HL-60 (cell line): ENCODE measurements at regions not wholly inside any gene's neighbourhood (a gene's known extent, or its start where the extent isn't known, plus 50 kb on each side); places are given as distances from the start of the nearest gene placed in this dataset.

ENCODE experiments used
- GABPA ChIP-seq: IDR thresholded peaks from 2 replicates; pipeline ENCODE4 v1.6.1; 2012; ENCODE audit warnings: low read depth
- POLR2AphosphoS5 ChIP-seq: IDR thresholded peaks from 2 replicates; pipeline ENCODE4 v1.6.1; 2012; ENCODE audit warnings: low read depth
- SPI1 ChIP-seq: IDR thresholded peaks from 2 replicates; pipeline ENCODE4 v1.6.1; 2012; ENCODE audit warnings: low read depth, mild to moderate bottlenecking, borderline replicate concordance
- TF ChIP-seq, protein P1 (sequence below): IDR thresholded peaks from one replicate; pipeline ENCODE4 v1.5.1; 2011; ENCODE audit warnings: low read length, control low read depth, inconsistent platforms; ENCODE audit not compliant: insufficient read depth
- TF ChIP-seq, protein P2 (sequence below): IDR thresholded peaks from 2 replicates; pipeline ENCODE4 v1.6.1; 2012; ENCODE audit warnings: low read depth; ENCODE audit not compliant: insufficient replicate concordance

DNA sequence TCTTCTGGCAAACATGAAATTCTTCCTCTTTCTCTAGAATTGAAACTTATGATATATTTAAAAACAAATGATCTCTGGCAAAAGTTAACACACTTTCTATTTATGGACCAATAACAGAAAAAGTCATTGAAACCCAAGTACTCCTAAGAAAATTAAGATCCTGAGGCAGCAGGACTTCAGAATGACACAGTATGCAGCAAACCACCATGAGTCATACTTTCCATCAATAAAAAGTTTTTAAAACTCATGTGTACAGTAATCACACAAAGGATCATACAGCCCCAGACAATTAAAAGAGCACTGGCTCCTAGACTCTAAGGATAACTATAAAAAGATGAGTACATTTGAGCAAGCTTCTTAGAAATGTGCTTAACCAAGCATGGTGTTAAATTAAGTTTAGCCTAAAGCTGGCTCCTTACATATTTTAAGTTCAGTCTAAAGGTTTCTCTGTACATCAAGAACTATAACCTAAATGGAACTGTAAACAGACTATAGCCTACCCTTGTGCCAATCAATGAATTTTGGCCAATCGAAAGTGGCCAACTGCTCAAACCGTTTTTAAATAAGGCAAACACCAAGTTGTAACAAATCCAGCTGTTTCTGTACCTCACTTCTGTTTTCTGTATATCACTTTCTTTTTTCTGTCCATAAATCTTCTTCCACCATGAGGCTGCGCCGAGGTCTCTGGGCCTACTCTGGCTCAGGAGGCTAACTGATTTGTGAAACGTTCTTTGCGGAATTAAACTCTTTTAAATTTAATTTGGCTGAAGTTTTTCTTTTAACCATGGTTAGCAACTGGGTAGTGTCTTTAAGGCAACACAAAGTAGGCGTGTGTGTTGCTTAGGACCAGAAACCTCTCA is 232.1 kb upstream of the PIK3R1 start:
- TF ChIP-seq, protein P1, sequence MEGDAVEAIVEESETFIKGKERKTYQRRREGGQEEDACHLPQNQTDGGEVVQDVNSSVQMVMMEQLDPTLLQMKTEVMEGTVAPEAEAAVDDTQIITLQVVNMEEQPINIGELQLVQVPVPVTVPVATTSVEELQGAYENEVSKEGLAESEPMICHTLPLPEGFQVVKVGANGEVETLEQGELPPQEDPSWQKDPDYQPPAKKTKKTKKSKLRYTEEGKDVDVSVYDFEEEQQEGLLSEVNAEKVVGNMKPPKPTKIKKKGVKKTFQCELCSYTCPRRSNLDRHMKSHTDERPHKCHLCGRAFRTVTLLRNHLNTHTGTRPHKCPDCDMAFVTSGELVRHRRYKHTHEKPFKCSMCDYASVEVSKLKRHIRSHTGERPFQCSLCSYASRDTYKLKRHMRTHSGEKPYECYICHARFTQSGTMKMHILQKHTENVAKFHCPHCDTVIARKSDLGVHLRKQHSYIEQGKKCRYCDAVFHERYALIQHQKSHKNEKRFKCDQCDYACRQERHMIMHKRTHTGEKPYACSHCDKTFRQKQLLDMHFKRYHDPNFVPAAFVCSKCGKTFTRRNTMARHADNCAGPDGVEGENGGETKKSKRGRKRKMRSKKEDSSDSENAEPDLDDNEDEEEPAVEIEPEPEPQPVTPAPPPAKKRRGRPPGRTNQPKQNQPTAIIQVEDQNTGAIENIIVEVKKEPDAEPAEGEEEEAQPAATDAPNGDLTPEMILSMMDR: no peak
- TF ChIP-seq, protein P2, sequence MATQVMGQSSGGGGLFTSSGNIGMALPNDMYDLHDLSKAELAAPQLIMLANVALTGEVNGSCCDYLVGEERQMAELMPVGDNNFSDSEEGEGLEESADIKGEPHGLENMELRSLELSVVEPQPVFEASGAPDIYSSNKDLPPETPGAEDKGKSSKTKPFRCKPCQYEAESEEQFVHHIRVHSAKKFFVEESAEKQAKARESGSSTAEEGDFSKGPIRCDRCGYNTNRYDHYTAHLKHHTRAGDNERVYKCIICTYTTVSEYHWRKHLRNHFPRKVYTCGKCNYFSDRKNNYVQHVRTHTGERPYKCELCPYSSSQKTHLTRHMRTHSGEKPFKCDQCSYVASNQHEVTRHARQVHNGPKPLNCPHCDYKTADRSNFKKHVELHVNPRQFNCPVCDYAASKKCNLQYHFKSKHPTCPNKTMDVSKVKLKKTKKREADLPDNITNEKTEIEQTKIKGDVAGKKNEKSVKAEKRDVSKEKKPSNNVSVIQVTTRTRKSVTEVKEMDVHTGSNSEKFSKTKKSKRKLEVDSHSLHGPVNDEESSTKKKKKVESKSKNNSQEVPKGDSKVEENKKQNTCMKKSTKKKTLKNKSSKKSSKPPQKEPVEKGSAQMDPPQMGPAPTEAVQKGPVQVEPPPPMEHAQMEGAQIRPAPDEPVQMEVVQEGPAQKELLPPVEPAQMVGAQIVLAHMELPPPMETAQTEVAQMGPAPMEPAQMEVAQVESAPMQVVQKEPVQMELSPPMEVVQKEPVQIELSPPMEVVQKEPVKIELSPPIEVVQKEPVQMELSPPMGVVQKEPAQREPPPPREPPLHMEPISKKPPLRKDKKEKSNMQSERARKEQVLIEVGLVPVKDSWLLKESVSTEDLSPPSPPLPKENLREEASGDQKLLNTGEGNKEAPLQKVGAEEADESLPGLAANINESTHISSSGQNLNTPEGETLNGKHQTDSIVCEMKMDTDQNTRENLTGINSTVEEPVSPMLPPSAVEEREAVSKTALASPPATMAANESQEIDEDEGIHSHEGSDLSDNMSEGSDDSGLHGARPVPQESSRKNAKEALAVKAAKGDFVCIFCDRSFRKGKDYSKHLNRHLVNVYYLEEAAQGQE: no peak
- TF ChIP-seq POLR2AphosphoS5 (no peak), SPI1 (no peak), GABPA (no peak)
